HEK293 (cell line): ENCODE measurements at regions not wholly inside any gene's neighbourhood (a gene's known extent, or its start where the extent isn't known, plus 50 kb on each side); places are given as distances from the start of the nearest gene placed in this dataset.
"Not testable (repeated sequence)": the region's sequence is repeated elsewhere in the genome, so short reads cannot be mapped to it uniquely, and the experiment has no call there.

Experiments used
- CTCF ChIA-PET: fragments of 350-600 bp; formaldehyde crosslinking; extraction: SDS; loops from one replicate; lab custom pipeline; 2021; ENCODE audit warnings: antibody characterized with exemption; lab: Yijun Ruan, JAX
- POLR2A ChIA-PET: fragments of 300-600 bp; formaldehyde crosslinking; extraction: SDS; loops from one replicate; lab custom pipeline; 2020; ENCODE audit warnings: antibody characterized with exemption, inconsistent platforms; lab: Yijun Ruan, JAX
- H3K27ac ChIP-seq: fragments of 200-500 bp; sonication (Bioruptor generic); 2 replicates; pipeline ENCODE4 v1.5.1; 2014; ENCODE audit warnings: low read depth, low read length, control low read depth, inconsistent platforms; ENCODE audit errors: extremely low read depth
- H3K36me3 ChIP-seq, 2 experiments: fragments of 200-500 bp in 1 of 2; sonication (Bioruptor generic) in 1 of 2; 1 replicate in 1 of 2; 2 replicates in 1 of 2; pipeline ENCODE4 v1.5.1; 2014 to 2017; ENCODE audit warnings: inconsistent platforms in 2 of 2, low read length in 2 of 2; ENCODE audit not compliant: control insufficient read depth in 2 of 2, insufficient read depth in 1 of 2
- H3K4me1 ChIP-seq: fragments of 200-500 bp; sonication (Bioruptor generic); 2 replicates; pipeline ENCODE4 v1.5.1; 2014; ENCODE audit warnings: mild to moderate bottlenecking, low read length, inconsistent platforms; ENCODE audit not compliant: control insufficient read depth, insufficient read depth
- H3K4me3 ChIP-seq: 2 replicates; pipeline ENCODE4 v1.5.1; 2011; ENCODE audit warnings: low read depth, mild to moderate bottlenecking, control low read depth, low read length, moderate library complexity
- H3K9me3 ChIP-seq: fragments of 200-500 bp; sonication (Bioruptor generic); 2 replicates; pipeline ENCODE4 v1.5.1; 2014; ENCODE audit warnings: low read depth, low read length, inconsistent platforms; ENCODE audit not compliant: control insufficient read depth, insufficient read depth
- GFI1B ChIP-seq: fragments of 450-650 bp; formaldehyde crosslinking; IDR thresholded peaks from 2 replicates; pipeline ENCODE4 v1.5.1; 2016; ENCODE audit warnings: missing biosample characterization, missing genetic modification characterization
- KLF10 ChIP-seq: fragments of 450-650 bp; IDR thresholded peaks from 2 replicates; pipeline ENCODE4 v1.5.1; 2018; ENCODE audit warnings: missing biosample characterization, mild to moderate bottlenecking, missing genetic modification characterization
- SCRT1 ChIP-seq: fragments of 450-650 bp; formaldehyde crosslinking; IDR thresholded peaks from 2 replicates; pipeline ENCODE4 v1.5.1; 2016; ENCODE audit warnings: missing biosample characterization, missing genetic modification characterization, borderline replicate concordance
- SETDB1 ChIP-seq: IDR thresholded peaks from one replicate; pipeline ENCODE4 v1.6.1; 2017; ENCODE audit warnings: mild to moderate bottlenecking, low read length, moderate library complexity, mixed read lengths; ENCODE audit not compliant: insufficient read length
- ZBTB48 ChIP-seq: fragments of 450-650 bp; formaldehyde crosslinking; IDR thresholded peaks from 2 replicates; pipeline ENCODE4 v1.5.1; 2016; ENCODE audit warnings: missing biosample characterization, missing genetic modification characterization
- ZNF169 ChIP-seq: fragments of 450-650 bp; formaldehyde crosslinking; IDR thresholded peaks from 2 replicates; pipeline ENCODE4 v1.5.1; 2016; ENCODE audit warnings: missing biosample characterization, missing genetic modification characterization
- ZNF184 ChIP-seq: fragments of 450-650 bp; IDR thresholded peaks from 2 replicates; pipeline ENCODE4 v1.5.1; 2018; ENCODE audit warnings: missing biosample characterization, mild to moderate bottlenecking, missing genetic modification characterization
- ZNF214 ChIP-seq: fragments of 450-650 bp; formaldehyde crosslinking; IDR thresholded peaks from 2 replicates; pipeline ENCODE4 v1.5.1; 2017; ENCODE audit warnings: missing biosample characterization, mild to moderate bottlenecking, missing genetic modification characterization, borderline replicate concordance
- ZNF404 ChIP-seq: fragments of 450-650 bp; formaldehyde crosslinking; IDR thresholded peaks from 2 replicates; pipeline ENCODE4 v1.5.1; 2017; ENCODE audit warnings: missing biosample characterization, missing genetic modification characterization
- ZNF473 ChIP-seq: fragments of 450-650 bp; formaldehyde crosslinking; IDR thresholded peaks from 2 replicates; pipeline ENCODE4 v1.5.1; 2017; ENCODE audit warnings: missing biosample characterization, missing genetic modification characterization
- ZNF626 ChIP-seq: fragments of 450-650 bp; sonication (Bioruptor Pico); formaldehyde crosslinking; IDR thresholded peaks from 2 replicates; pipeline ENCODE4 v1.5.1; 2018; ENCODE audit warnings: missing biosample characterization, missing genetic modification characterization, inconsistent platforms
- ZNF664 ChIP-seq: fragments of 450-650 bp; formaldehyde crosslinking; IDR thresholded peaks from 2 replicates; pipeline ENCODE4 v1.5.1; 2016; ENCODE audit warnings: missing biosample characterization, missing genetic modification characterization
- ZNF785 ChIP-seq: fragments of 450-650 bp; formaldehyde crosslinking; IDR thresholded peaks from 2 replicates; pipeline ENCODE4 v1.5.1; 2016; ENCODE audit warnings: missing biosample characterization, missing genetic modification characterization
- ZNF792 ChIP-seq: fragments of 450-650 bp; formaldehyde crosslinking; IDR thresholded peaks from 2 replicates; pipeline ENCODE4 v1.5.1; 2016; ENCODE audit warnings: missing biosample characterization, missing genetic modification characterization
- TF ChIP-seq, protein P1 (sequence below): fragments of 450-650 bp; formaldehyde crosslinking; IDR thresholded peaks from 2 replicates; pipeline ENCODE4 v1.5.0; 2017; ENCODE audit warnings: missing biosample characterization, missing genetic modification characterization, borderline replicate concordance
- TF ChIP-seq, protein P2 (sequence below): fragments of 450-650 bp; formaldehyde crosslinking; IDR thresholded peaks from 2 replicates; pipeline ENCODE4 v1.5.1; 2017; ENCODE audit warnings: missing biosample characterization, missing genetic modification characterization
- TF ChIP-seq, protein P3 (sequence below): fragments of 450-650 bp; formaldehyde crosslinking; IDR thresholded peaks from 2 replicates; pipeline ENCODE4 v1.5.1; 2016; ENCODE audit warnings: missing biosample characterization, missing genetic modification characterization

DNA sequence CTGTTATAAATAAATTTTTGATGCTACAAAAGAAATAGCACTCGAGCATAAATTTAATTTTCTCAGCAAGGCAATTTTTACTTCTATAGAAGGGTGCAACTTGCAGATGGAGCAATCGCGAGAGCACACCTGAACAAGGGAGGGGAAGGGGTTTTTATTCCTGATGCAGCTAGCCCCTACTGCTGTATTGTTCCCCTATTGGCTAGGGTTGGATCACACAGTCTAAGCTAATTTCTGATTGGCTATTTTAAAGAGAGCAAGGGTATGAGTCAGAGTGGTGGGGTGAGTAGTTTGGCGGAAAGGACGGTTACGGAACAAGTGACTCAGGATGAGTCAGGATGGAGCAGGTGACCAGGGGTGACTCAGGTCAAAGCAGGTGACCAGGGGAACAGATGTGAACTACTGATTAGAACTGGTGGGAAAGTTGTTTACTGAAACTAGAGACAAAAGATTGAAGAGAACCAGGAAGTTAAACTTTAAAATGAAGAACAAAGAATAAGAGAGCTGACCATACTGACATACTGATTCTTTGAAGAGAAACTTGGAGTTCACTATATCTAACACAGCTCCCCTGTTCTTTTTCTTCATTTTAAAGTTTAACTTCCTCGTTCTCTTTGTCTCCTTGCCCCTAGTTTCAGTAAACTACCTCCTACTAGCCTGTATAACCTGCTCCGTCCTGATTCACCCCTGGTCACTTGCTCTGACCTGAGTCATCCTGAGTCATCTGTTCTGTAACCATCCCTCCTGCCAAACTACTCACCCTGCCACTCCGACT, 101.9 kb upstream of the SHB start:
- CTCF ChIA-PET, result interaction anchor here (1.0 to 3.8 kb wide), 4 partner anchors 10 to 230 kb away, joined by 3 to 21 read pairs (median 6); no protein-coding TSS in a partner anchor
- H3K27ac ChIP-seq, H3K4me1 ChIP-seq, H3K4me3 ChIP-seq, POLR2A ChIA-PET, H3K9me3 ChIP-seq, H3K36me3 ChIP-seq: not testable (repeated sequence)
- TF ChIP-seq SETDB1, result peak; percentile 96

DNA sequence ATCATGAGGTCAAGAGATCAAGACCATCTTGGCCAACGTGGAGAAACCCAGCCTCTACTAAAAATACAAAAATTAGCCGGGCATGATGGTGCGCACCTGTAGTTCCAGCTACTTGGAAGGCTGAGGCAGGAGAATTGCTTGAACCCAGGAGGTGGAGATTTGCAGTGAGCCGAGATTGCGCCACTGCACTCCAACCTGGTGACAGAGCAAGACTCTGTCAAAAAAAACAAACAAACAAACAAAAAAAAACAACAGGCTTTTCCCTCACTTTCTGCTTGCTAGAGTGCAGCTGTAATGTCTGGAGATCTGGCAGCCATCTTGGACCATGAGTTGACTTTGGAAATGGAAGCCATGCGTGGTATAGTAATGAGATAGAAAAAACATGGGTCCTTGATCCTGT, 101.1 kb upstream of the SHB start:
- H3K4me3 ChIP-seq, H3K4me1 ChIP-seq, H3K36me3 ChIP-seq, H3K9me3 ChIP-seq, H3K27ac ChIP-seq, POLR2A ChIA-PET: not testable (repeated sequence)
- CTCF ChIA-PET, result interaction anchor here (1.1 to 2.4 kb wide), 2 partner anchors 10 to 82 kb away, joined by 8 to 9 read pairs; no protein-coding TSS in a partner anchor

DNA sequence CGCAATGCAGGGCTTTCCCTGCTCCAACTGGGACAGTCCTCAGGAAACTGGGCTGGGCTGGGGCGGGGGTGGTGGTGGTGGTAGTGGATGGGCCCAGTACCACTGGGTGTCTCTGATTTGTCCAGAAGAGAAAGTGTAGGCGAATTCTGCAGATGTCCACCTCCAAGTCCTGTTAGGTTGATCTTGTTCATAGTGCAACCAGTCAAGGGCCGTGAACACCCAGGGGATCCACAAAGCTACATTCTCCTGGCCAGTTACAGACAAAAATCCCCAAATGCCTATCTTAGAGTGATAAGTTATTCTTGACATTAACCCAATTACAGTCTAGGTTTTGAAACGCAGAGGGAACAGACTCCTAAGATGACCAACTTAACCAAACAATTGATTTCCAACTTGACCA, 97.5 kb upstream of the SHB start:
- POLR2A ChIA-PET, result no interaction called here
- no peak for TF ChIP-seq ZNF214 (tag by site-specific recombination)
- no peak for TF ChIP-seq ZNF404 (tag by site-specific recombination)
- TF ChIP-seq, protein P1, sequence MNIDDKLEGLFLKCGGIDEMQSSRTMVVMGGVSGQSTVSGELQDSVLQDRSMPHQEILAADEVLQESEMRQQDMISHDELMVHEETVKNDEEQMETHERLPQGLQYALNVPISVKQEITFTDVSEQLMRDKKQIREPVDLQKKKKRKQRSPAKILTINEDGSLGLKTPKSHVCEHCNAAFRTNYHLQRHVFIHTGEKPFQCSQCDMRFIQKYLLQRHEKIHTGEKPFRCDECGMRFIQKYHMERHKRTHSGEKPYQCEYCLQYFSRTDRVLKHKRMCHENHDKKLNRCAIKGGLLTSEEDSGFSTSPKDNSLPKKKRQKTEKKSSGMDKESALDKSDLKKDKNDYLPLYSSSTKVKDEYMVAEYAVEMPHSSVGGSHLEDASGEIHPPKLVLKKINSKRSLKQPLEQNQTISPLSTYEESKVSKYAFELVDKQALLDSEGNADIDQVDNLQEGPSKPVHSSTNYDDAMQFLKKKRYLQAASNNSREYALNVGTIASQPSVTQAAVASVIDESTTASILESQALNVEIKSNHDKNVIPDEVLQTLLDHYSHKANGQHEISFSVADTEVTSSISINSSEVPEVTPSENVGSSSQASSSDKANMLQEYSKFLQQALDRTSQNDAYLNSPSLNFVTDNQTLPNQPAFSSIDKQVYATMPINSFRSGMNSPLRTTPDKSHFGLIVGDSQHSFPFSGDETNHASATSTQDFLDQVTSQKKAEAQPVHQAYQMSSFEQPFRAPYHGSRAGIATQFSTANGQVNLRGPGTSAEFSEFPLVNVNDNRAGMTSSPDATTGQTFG (tag by site-specific recombination), result no peak
- TF ChIP-seq ZNF169, result no peak
- no peak for TF ChIP-seq ZNF626 (tag by site-specific recombination)
- TF ChIP-seq ZNF473 (tag by site-specific recombination), result no peak
- no peak for TF ChIP-seq GFI1B
- TF ChIP-seq, protein P2, sequence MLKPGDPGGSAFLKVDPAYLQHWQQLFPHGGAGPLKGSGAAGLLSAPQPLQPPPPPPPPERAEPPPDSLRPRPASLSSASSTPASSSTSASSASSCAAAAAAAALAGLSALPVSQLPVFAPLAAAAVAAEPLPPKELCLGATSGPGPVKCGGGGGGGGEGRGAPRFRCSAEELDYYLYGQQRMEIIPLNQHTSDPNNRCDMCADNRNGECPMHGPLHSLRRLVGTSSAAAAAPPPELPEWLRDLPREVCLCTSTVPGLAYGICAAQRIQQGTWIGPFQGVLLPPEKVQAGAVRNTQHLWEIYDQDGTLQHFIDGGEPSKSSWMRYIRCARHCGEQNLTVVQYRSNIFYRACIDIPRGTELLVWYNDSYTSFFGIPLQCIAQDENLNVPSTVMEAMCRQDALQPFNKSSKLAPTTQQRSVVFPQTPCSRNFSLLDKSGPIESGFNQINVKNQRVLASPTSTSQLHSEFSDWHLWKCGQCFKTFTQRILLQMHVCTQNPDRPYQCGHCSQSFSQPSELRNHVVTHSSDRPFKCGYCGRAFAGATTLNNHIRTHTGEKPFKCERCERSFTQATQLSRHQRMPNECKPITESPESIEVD (tag by site-specific recombination), result no peak
- no peak for TF ChIP-seq ZNF184 (tag by site-specific recombination)
- TF ChIP-seq ZBTB48 (tag by site-specific recombination), result no peak
- no peak for TF ChIP-seq ZNF785 (tag by site-specific recombination)
- TF ChIP-seq, all 188 proteins: peak for 0

DNA sequence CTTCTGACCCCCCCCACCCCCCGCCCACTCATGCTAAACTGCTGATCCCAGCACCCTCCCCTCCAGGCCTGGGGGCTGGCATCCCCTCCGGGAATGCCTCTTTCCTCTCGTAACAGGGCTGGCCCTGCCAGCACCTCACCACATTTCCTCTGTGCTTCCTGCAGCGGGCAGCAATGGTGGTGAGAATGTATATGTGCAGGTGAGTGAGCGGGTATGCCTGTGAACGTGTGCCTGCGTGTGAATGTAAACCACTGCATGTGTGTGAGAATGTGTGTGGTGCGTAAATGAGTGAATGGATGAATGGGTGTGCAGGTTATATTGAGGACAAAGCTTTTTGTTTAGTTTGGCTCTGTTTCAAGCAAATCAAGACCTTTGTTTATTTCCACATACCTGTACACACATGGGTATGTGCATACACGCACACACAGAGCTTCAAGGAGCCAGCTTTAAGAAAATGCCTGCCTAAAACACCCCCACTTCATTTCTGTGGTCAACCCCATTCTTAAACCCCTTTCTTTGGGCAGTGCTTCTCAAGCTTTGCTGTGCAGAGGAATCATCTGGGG, 95.7 kb upstream of the SHB start:
- POLR2A ChIA-PET, result no interaction called here
- TF ChIP-seq KLF10 (tag by site-specific recombination) (no peak), ZNF792 (tag by site-specific recombination) (no peak), SCRT1 (no peak), ZNF664 (tag by site-specific recombination) (no peak)
- TF ChIP-seq, protein P3, sequence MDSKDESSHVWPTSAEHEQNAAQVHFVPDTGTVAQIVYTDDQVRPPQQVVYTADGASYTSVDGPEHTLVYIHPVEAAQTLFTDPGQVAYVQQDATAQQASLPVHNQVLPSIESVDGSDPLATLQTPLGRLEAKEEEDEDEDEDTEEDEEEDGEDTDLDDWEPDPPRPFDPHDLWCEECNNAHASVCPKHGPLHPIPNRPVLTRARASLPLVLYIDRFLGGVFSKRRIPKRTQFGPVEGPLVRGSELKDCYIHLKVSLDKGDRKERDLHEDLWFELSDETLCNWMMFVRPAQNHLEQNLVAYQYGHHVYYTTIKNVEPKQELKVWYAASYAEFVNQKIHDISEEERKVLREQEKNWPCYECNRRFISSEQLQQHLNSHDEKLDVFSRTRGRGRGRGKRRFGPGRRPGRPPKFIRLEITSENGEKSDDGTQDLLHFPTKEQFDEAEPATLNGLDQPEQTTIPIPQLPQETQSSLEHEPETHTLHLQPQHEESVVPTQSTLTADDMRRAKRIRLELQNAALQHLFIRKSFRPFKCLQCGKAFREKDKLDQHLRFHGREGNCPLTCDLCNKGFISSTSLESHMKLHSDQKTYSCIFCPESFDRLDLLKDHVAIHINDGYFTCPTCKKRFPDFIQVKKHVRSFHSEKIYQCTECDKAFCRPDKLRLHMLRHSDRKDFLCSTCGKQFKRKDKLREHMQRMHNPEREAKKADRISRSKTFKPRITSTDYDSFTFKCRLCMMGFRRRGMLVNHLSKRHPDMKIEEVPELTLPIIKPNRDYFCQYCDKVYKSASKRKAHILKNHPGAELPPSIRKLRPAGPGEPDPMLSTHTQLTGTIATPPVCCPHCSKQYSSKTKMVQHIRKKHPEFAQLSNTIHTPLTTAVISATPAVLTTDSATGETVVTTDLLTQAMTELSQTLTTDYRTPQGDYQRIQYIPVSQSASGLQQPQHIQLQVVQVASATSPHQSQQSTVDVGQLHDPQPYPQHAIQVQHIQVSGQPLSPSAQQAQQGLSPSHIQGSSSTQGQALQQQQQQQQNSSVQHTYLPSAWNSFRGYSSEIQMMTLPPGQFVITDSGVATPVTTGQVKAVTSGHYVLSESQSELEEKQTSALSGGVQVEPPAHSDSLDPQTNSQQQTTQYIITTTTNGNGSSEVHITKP (tag by site-specific recombination), result 0 out of 2 replicates have a peak, but pooled peaks have one; percentile 22
- no peak overlapping the region for H3K27ac ChIP-seq

More for the DNA sequence above, 97.5 kb upstream of the SHB start:
- no peaks in the 10 kb centered on the region for H3K9me3 ChIP-seq
- CTCF ChIA-PET, result interaction anchor here (7.9 kb wide), 1 partner anchor 79 kb away, joined by 122 read pairs; no protein-coding TSS in a partner anchor
- H3K4me1 ChIP-seq, result no peaks in the 10 kb centered on the region
- no peak overlapping the region for H3K4me3 ChIP-seq
- H3K27ac ChIP-seq, result no peak overlapping the region
- H3K36me3 ChIP-seq, result no peaks in the 10 kb centered on the region

More for the DNA sequence above, 95.7 kb upstream of the SHB start:
- Histone ChIP-seq H3K4me3 (no peak overlapping the region), H3K4me1 (no peaks in the 10 kb centered on the region), H3K9me3 (no peaks in the 10 kb centered on the region), H3K36me3 (no peaks in the 10 kb centered on the region)
- CTCF ChIA-PET, result interaction anchor here (0.5 to 7.9 kb wide), 5 partner anchors 8 to 412 kb away, joined by 3 to 122 read pairs (median 3); no protein-coding TSS in a partner anchor
